CD4-positive, alpha-beta memory T cell (primary cell): ENCODE measurements at regions not wholly inside any gene's neighbourhood (a gene's known extent, or its start where the extent isn't known, plus 50 kb on each side); places are given as distances from the start of the nearest gene placed in this dataset.

ENCODE experiments used
- CTCF ChIA-PET: fragments of 350-600 bp; sonication (Branson Sonifier 250); formaldehyde crosslinking; loops from one replicate; lab custom pipeline; 2021; ENCODE audit warnings: inconsistent platforms; ENCODE audit not compliant: partially characterized antibody; lab: Charles Lee
- POLR2A ChIA-PET: fragments of 350-600 bp; sonication (Branson Sonifier 250); formaldehyde crosslinking; loops from one replicate; lab custom pipeline; 2021; ENCODE audit not compliant: partially characterized antibody; lab: Charles Lee
- DNase-seq, 5 donors: peaks; one replicate each; pipeline versions ENCODE4 v3.0.0 to v3.0.0-alpha.2; 2020 to 2022; ENCODE audit warnings: mixed read lengths in 1 of 5
- H3K27ac ChIP-seq: one replicate; pipeline ENCODE4 v1.7.0; 2013; ENCODE audit warnings: low read depth, low read length
- H3K27me3 ChIP-seq: 2 replicates; pipeline ENCODE4 v1.7.0; 2013; ENCODE audit warnings: mild to moderate bottlenecking, low read length, moderate library complexity; ENCODE audit not compliant: insufficient read depth
- H3K36me3 ChIP-seq: 2 replicates; pipeline ENCODE4 v1.7.0; 2013; ENCODE audit warnings: mild to moderate bottlenecking, low read length, moderate library complexity; ENCODE audit not compliant: insufficient read depth
- H3K4me1 ChIP-seq: 2 replicates; pipeline ENCODE4 v1.7.0; 2013; ENCODE audit warnings: mild to moderate bottlenecking, low read length, moderate library complexity; ENCODE audit not compliant: insufficient read depth
- H3K4me3 ChIP-seq, 2 donors: one replicate each; pipeline ENCODE4 v1.7.0; 2013; ENCODE audit warnings: low read length in 2 of 2, mild to moderate bottlenecking in 1 of 2
- H3K9me3 ChIP-seq, 2 donors: one replicate each; pipeline ENCODE4 v1.7.0; 2013; ENCODE audit warnings: low read length in 2 of 2, control low read depth in 1 of 2; ENCODE audit not compliant: control insufficient read depth in 1 of 2
- H3K27ac Mint-ChIP-seq, 7 donors: one replicate each; pipeline ENCODE4 v1.8.0; 2020 to 2021; ENCODE audit warnings: mixed read lengths in 7 of 7, mild to moderate bottlenecking in 6 of 7, inconsistent platforms in 3 of 7, moderate library complexity in 3 of 7
- H3K27me3 Mint-ChIP-seq, 2 donors: one replicate each; pipeline ENCODE4 v1.8.0; 2020 to 2021; ENCODE audit warnings: mixed read lengths in 2 of 2
- H3K36me3 Mint-ChIP-seq, 2 donors: one replicate each; pipeline ENCODE4 v1.8.0; 2020 to 2021; ENCODE audit warnings: mixed read lengths in 2 of 2, inconsistent platforms in 1 of 2, mild to moderate bottlenecking in 1 of 2
- H3K4me1 Mint-ChIP-seq, 4 donors: one replicate each; pipeline ENCODE4 v1.8.0; 2020 to 2021; ENCODE audit warnings: mixed read lengths in 4 of 4, mild to moderate bottlenecking in 1 of 4
- H3K4me3 Mint-ChIP-seq, 8 donors: one replicate each; pipeline ENCODE4 v1.8.0; 2020 to 2021; ENCODE audit warnings: mixed read lengths in 8 of 8, mild to moderate bottlenecking in 7 of 8, moderate library complexity in 6 of 8, inconsistent platforms in 3 of 8
- H3K9me3 Mint-ChIP-seq, 8 donors: one replicate each; pipeline ENCODE4 v1.8.0; 2020 to 2021; ENCODE audit warnings: mixed read lengths in 8 of 8, mild to moderate bottlenecking in 5 of 8, inconsistent platforms in 3 of 8, moderate library complexity in 1 of 8
- intact Hi-C: fragments of 100-400 bp; cut with micrococcal nuclease; formaldehyde crosslinking; loops from one replicate; pipeline ENCODE4 v1.15.1; 2023

DNA sequence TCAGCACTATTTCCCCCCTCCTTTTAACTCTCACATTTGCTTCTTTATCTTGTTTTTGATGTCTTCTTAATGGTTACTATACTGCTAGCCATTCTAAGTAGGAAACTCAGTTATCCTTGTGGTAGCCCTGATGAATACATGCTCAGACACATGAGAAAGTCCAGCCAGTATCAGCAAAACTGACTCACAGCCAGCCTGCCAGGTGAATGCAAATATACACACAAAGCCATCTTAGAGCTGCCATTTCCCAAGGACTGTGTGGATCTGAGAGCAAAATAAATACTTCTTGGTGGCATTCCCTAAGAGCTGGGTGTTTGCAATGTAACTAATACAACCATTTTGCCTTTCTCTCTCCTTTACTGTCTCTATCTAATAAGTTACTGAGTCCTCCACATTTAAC is 455.2 kb downstream of the CCER1 start:
- Histone ChIP-seq H3K4me3 (no peak overlapping the region), H3K9me3 (no peaks in the 10 kb centered on the region), H3K4me1 (no peaks in the 10 kb centered on the region), H3K27me3 (no peaks in the 10 kb centered on the region), H3K27ac (no peak overlapping the region), H3K36me3 (no peaks in the 10 kb centered on the region)
- ChIA-PET CTCF (no interaction called here), POLR2A (no interaction called here)
- Mint-ChIP-seq H3K36me3 (no peaks in the 10 kb centered on the region), H3K27me3 (no peaks in the 10 kb centered on the region), H3K4me3 (no peak overlapping the region), H3K27ac (no peak overlapping the region), H3K4me1 (no peaks in the 10 kb centered on the region), H3K9me3 (peaks cover 0 to 2% (median 0%) of the 10 kb centered on the region in 8 donors)
- intact Hi-C loops, result no loop called here
- no peak for DNase-seq

DNA sequence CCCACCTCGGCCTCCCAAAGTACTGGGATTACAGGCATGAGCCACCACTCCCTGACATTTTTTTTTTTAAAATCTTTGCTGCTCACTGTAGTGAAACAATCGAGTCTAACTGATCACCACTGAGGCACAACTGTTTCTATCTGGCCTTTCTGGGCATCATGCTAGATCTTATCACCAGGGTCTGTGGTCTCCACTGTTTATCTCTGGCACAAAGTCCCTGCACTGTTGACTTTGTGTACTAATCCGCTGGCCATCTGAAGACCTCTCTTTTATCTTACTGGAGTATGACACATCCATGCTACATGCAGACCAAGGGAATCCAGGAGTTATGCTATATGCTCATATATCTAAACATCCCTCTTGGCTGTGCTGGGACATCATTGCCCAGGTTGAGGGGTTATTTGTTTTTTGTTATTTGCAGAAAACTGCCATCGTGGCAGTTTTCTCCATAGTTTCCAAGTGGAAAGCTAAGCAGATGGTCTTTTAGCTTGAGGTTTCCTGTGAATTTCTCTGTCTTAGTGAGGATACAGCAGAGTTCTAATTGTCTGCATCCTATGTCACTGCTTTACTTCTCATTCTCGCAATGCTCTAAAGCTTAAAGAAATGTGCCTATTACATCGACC is 456.9 kb downstream of the CCER1 start:
- intact Hi-C loops, result no loop called here
- H3K27ac ChIP-seq, result no peak overlapping the region
- H3K36me3 Mint-ChIP-seq, result no peaks in the 10 kb centered on the region
- H3K4me1 Mint-ChIP-seq, result no peaks in the 10 kb centered on the region
- H3K4me1 ChIP-seq, result no peaks in the 10 kb centered on the region
- H3K27me3 Mint-ChIP-seq, result no peaks in the 10 kb centered on the region
- ChIA-PET CTCF (no interaction called here), POLR2A (no interaction called here)
- no peaks in the 10 kb centered on the region for H3K27me3 ChIP-seq
- peaks cover 0 to 2% (median under 1%) of the 10 kb centered on the region in 8 donors for H3K9me3 Mint-ChIP-seq
- no peak overlapping the region for H3K27ac Mint-ChIP-seq
- H3K36me3 ChIP-seq, result no peaks in the 10 kb centered on the region
- H3K4me3 ChIP-seq, result no peak overlapping the region
- H3K9me3 ChIP-seq, result no peaks in the 10 kb centered on the region
- DNase-seq, result no peak
- no peak overlapping the region for H3K4me3 Mint-ChIP-seq

DNA sequence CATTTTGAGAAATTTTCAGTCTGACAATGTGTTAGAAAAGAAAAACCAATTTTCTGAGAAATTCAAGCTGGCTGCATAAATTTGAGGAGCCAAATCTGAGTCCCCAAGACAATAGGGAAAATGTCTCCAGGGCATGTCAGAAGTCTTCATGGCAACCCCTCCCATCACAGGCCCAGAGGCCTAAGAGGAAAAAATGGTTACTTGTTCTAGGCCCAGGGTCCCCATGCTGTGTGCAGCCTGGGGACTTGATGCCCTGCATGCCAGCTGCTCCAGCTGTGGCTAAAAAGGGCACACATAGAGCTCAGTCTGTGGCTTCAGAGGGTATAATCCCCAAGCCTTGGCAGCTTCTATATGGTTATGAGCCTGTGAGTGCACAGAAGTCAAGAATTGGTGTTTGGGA is 464.6 kb downstream of the CCER1 start:
- Histone ChIP-seq H3K27ac (no peak overlapping the region), H3K9me3 (no peaks in the 10 kb centered on the region), H3K4me3 (no peak overlapping the region), H3K4me1 (no peaks in the 10 kb centered on the region), H3K36me3 (no peaks in the 10 kb centered on the region), H3K27me3 (no peaks in the 10 kb centered on the region)
- Mint-ChIP-seq H3K27ac (no peak overlapping the region), H3K4me1 (no peaks in the 10 kb centered on the region), H3K36me3 (no peaks in the 10 kb centered on the region), H3K27me3 (no peaks in the 10 kb centered on the region), H3K9me3 (peaks cover 0 to 12% (median 7%) of the 10 kb centered on the region in 8 donors), H3K4me3 (no peak overlapping the region)
- ChIA-PET POLR2A (no interaction called here), CTCF (no interaction called here)
- intact Hi-C loops, result no loop called here
- no peak for DNase-seq

DNA sequence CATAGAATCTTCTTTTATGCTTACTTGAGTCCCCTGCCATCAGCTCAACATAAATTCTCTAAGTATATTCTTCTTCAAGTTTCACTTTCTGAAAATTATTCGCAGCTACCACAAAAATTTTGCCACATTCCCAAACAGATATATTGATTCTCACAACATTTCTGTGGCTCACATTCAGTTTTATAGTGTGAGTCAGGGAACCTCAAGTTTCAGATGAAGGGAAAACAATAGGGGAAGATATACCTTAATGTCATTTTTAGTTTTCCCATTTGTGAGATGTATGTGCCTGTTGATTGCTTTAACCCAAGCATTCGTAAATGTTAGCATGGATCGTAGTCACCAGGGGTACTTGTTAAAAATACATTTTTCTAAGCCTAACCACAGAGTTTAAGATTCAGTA is 465.8 kb downstream of the CCER1 start:
- Mint-ChIP-seq H3K4me3 (no peak overlapping the region), H3K4me1 (no peaks in the 10 kb centered on the region), H3K9me3 (peaks cover 0 to 12% (median 7%) of the 10 kb centered on the region in 8 donors), H3K36me3 (no peaks in the 10 kb centered on the region), H3K27me3 (no peaks in the 10 kb centered on the region), H3K27ac (no peak overlapping the region)
- no peak overlapping the region for H3K27ac ChIP-seq
- H3K9me3 ChIP-seq, result no peaks in the 10 kb centered on the region
- H3K4me1 ChIP-seq, result no peaks in the 10 kb centered on the region
- ChIA-PET CTCF (no interaction called here), POLR2A (no interaction called here)
- no peak for DNase-seq
- no peaks in the 10 kb centered on the region for H3K27me3 ChIP-seq
- no peak overlapping the region for H3K4me3 ChIP-seq
- no peaks in the 10 kb centered on the region for H3K36me3 ChIP-seq
- intact Hi-C loops, result no loop called here

DNA sequence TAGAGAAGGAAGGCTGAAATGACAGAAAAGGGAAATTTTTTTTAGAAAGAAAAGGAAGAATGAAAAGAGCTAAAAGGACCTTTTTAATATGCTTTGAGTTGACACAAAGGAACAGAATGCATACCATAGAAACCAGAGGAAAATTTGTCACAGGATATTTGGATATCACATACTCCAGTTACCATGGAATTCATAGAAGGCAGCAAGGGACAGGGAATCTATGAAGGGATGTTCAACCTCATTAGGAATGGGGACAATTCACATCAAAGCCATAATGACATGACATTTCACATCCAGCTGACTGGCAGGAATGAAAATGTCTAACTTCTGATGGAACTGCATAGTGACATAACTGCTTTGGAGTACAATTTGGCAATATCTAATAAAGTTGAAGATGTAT is 469.4 kb downstream of the CCER1 start:
- Histone ChIP-seq H3K27ac (no peak overlapping the region), H3K9me3 (no peaks in the 10 kb centered on the region), H3K4me3 (no peak overlapping the region), H3K4me1 (no peaks in the 10 kb centered on the region), H3K27me3 (no peaks in the 10 kb centered on the region), H3K36me3 (no peaks in the 10 kb centered on the region)
- Mint-ChIP-seq H3K4me1 (no peaks in the 10 kb centered on the region), H3K27me3 (no peaks in the 10 kb centered on the region), H3K4me3 (no peak overlapping the region), H3K9me3 (peaks cover 0 to 7% (median 4%) of the 10 kb centered on the region in 8 donors), H3K27ac (no peak overlapping the region), H3K36me3 (no peaks in the 10 kb centered on the region)
- intact Hi-C loops, result no loop called here
- DNase-seq, result no peak
- POLR2A ChIA-PET, result no interaction called here
- CTCF ChIA-PET, result no interaction called here

DNA sequence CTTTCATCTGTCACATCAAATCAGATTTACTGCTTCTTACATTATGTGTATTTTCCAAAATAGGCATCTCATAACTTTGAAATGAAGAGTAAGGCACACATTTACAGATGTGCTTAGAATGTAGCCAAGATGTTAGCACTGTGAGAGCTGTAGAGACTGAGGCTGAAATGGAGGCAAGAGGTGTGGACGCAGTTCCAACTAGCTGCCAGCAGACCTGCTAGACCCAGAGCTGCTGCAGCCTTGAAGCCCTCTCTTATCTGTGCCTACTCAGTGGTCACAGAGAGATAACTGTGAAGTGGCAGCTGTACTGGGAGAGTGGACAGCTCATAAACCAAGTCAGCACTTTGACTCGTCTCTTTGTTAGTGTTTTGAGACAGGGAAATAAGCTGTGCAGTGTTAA is 470.9 kb downstream of the CCER1 start:
- Mint-ChIP-seq H3K9me3 (peaks cover 0 to 1% (median 0%) of the 10 kb centered on the region in 8 donors), H3K4me3 (no peak overlapping the region), H3K27ac (no peak overlapping the region), H3K27me3 (no peaks in the 10 kb centered on the region), H3K36me3 (no peaks in the 10 kb centered on the region), H3K4me1 (no peaks in the 10 kb centered on the region)
- Histone ChIP-seq H3K27ac (no peak overlapping the region), H3K36me3 (no peaks in the 10 kb centered on the region), H3K27me3 (no peaks in the 10 kb centered on the region), H3K9me3 (no peaks in the 10 kb centered on the region), H3K4me3 (no peak overlapping the region), H3K4me1 (no peaks in the 10 kb centered on the region)
- intact Hi-C loops, result no loop called here
- no peak for DNase-seq
- CTCF ChIA-PET, result no interaction called here
- POLR2A ChIA-PET, result no interaction called here

DNA sequence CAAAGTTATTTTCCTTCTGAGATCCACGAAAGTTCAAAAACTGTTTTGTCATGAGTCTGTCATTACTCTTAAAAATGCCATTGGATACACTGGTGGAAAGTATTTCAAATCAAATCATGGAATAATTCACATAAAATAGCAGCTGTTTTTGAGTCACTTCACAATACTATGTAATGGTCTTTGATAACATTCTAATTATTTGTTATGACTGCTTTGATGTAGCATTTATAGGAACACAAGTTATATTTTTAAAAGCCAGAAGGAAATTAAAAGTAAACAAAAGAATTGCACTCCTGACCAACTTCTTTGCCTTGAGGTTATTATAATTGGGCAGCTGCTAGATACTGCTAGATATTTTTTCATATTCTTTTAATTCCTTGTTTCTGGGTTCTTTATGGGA is 473.2 kb downstream of the CCER1 start:
- POLR2A ChIA-PET, result no interaction called here
- Histone ChIP-seq H3K27me3 (no peaks in the 10 kb centered on the region), H3K27ac (no peak overlapping the region), H3K9me3 (no peaks in the 10 kb centered on the region), H3K4me3 (no peak overlapping the region), H3K36me3 (no peaks in the 10 kb centered on the region), H3K4me1 (no peaks in the 10 kb centered on the region)
- intact Hi-C loops, result no loop called here
- Mint-ChIP-seq H3K27me3 (no peaks in the 10 kb centered on the region), H3K4me3 (no peak overlapping the region), H3K9me3 (peaks cover 0 to 2% (median 0%) of the 10 kb centered on the region in 8 donors), H3K4me1 (no peaks in the 10 kb centered on the region), H3K36me3 (no peaks in the 10 kb centered on the region), H3K27ac (no peak overlapping the region)
- DNase-seq, result no peak
- CTCF ChIA-PET, result no interaction called here

DNA sequence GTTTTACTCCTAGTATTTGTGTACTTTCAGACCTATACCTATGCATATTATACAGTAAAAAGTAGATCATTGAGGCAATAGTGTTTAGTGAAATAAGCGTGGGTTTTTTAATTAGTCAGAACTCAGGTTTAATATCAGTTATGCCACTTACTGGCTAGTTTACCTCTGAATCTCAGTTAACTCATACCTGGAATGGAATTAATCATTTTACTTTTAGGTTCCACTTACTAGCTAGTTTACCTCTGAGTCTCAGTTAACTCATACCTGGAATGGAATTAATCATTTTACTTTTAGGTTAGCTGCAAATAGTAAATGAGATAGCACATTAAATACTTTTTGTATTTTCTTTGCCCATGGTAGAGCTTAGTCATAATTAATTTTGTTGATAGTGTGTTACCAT is 475.7 kb downstream of the CCER1 start:
- DNase-seq, result no peak
- ChIA-PET POLR2A (no interaction called here), CTCF (no interaction called here)
- Histone ChIP-seq H3K4me3 (no peak overlapping the region), H3K9me3 (no peaks in the 10 kb centered on the region), H3K27ac (no peak overlapping the region), H3K36me3 (no peaks in the 10 kb centered on the region), H3K4me1 (no peaks in the 10 kb centered on the region), H3K27me3 (no peaks in the 10 kb centered on the region)
- no peak overlapping the region for H3K27ac Mint-ChIP-seq
- no peaks in the 10 kb centered on the region for H3K27me3 Mint-ChIP-seq
- peaks cover 0 to 2% (median 0%) of the 10 kb centered on the region in 8 donors for H3K9me3 Mint-ChIP-seq
- H3K4me1 Mint-ChIP-seq, result no peaks in the 10 kb centered on the region
- intact Hi-C loops, result no loop called here
- H3K36me3 Mint-ChIP-seq, result no peaks in the 10 kb centered on the region
- H3K4me3 Mint-ChIP-seq, result no peak overlapping the region
